GM21526 (cell line): ENCODE measurements at regions not wholly inside any gene's neighbourhood (a gene's known extent, or its start where the extent isn't known, plus 50 kb on each side); places are given as distances from the start of the nearest gene placed in this dataset.

Experiments
- ATAC-seq: cut with Tn5 transposase; IDR thresholded peaks from one replicate; pipeline ENCODE4 v1.9.1; 2021; ENCODE audit warnings: moderate library complexity; ENCODE audit not compliant: unreplicated experiment, low FRiP score

DNA sequence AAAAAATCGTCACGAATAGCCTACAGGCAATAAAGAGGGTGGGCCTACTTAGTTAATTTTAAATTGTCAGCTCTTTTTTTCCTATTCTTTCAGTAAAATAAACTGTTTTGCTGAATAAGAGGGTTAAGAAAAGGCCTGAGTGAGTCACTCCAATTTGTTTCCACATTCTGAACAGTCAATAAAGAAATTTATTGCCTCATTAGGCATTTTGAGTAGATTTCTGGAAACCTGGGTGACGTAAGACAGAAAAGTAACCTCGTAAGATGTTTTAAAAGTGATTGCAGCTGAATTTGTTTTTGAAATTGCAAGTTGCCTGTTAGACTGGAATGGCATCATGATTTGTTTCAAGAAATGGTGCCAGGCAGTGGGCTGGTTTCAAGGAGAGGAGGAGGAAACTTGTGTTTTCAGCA lies 439.3 kb downstream of the USP25 start:
- ATAC-seq: no peak

- no peak for ATAC-seq
Observed at GRCh38 chr21:16169779-16170178, 440.0 kb downstream of the USP25 start.

GRCh38 chr21:16176570-16176969 lies 446.8 kb downstream of the USP25 start:
- ATAC-seq: no peak

DNA sequence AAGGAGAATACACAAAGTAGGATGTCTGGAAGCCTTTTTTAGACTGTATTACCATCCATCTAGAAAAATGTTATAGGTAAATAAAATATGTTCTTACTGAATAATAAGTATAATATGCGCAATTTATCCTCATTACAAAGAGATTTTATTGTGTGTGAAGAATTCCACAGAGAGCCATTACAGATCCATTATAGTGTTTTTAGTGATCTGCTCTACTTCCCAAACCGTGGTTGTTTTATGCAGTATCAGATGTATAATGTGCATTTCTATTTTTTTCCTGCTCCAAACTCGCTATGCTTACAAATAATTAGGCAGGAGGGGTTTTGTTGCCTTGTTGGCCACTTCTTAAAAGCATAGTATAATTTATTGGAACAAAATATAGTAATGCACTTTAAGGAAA lies 447.8 kb downstream of the USP25 start:
- no peak for ATAC-seq

- no peak for ATAC-seq
Observed at GRCh38 chr21:16179773-16180172, 450.0 kb downstream of the USP25 start.

GRCh38 chr21:16180614-16181013 lies 450.8 kb downstream of the USP25 start:
- ATAC-seq: no peak

DNA sequence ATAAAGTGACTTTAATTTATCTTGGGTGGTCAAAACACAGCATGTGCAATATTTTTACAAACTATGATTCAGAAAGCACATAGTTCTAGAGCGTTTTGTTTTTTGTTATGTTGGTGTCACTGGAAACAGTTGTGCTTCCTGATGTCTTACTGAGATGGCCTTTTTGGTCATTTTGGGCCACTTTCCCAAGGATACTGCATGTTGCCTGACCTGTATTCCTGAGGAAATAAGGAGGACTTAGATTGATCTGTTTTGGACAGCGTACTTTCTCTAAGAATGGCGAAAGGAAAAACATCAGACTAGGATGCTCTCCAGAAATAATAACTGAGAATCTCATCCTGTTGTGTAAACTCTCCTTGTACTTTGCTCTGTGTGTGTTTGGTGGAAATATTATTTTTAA lies 451.2 kb downstream of the USP25 start:
- no peak for ATAC-seq

DNA sequence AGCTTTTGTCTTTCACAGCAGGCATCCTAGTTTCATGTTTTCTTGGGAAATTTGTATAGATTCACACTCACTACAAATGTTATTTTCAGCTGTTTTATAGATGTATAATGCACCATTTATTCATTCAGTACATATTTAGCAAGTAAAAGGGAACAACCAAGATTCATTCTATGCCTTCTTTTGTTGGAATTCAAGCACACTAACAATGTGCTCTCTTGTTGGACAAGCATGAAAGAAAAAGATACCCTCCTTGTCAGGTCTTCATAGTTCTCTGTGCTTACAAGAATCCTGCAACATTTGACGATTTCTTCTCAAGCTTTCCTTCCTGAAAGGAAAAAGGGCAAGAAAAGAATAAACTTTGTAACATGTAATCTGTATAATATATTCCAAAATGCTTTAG lies 456.0 kb downstream of the USP25 start:
- no peak for ATAC-seq

- ATAC-seq: no peak
Observed at GRCh38 chr21:16186742-16187141, 457.0 kb downstream of the USP25 start.

DNA sequence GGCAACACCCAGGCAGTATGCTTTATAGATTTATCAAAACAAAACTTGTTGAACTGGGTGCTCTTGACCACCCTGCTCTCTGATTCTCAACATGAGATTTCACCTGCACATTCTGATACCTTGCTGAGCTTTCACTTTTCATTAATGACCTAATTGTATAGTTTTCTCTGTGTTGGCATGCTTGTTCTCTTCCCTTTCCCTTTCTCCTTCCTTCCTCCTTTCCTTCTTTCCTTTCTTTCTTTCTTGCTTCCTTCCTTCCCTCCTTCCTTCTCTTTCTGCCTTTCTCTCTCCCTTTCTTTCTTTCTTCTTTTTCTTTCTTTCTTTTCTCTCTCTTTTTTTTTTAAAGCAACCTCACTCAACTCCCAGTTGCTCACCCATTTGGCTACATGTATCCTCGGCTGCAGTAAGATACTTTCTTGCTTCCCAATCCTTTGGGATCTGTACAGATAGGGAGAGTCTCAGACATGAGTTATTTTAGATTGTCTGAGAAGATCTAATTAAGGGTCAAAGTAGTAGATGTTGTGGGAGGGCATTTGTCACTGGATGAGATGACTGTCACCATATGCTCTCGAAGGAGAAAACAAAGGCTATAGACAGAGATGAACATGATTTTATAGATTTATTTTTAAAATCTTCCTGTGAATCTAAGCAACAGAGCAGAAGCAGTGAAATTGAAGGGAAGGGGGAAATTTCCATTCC lies 458.0 kb downstream of the USP25 start:
- no peak for ATAC-seq

DNA sequence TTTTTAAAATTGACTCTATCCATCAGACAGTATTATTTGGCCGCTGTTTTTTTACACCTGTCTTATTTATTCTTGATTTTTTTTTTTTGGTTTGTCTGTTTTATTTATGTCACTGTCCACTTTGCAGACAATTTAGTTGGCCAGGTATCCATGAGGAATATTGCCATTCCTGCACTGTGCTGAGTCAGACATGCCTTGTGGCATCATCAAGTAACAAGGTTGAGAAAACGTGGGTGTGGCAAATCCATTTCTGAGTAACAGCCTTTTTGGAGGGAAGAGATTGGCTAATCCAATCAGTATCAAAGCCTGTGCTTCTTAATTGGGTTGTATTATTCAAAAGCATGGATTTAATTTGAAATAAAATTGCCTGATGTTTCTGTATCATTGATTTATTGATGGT lies 463.1 kb downstream of the USP25 start:
- no peak for ATAC-seq

DNA sequence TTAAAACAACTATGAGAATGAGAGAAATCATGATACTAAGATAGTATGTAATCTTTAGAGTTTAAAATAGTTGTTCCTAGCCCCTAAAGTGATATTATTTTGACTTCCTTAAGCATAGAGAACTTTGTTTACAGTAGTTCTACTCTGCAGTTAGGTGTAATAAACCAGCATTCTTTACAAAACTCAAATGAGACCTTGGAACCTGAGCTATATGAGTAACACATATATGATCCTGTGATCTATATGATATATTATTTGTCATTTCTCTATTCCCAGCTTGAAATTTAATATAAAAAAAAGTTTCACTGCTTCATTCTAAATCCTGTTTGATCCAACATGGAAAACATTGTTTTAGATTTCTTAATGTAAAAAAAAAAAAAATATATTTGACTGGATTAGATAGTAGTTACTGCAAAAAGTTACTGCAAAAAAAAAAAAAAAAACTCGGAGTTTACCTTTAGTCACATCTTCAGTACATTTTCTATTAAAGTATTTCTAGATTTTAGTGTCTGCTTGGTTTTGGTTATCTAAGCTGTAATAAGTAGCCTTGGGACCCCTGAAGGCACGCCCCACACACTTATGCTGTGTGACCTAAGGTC lies 463.8 kb downstream of the USP25 start:
- ATAC-seq: no peak

- ATAC-seq: peak; percentile 58
Observed at GRCh38 chr21:16194095-16194787, 464.5 kb downstream of the USP25 start.

DNA sequence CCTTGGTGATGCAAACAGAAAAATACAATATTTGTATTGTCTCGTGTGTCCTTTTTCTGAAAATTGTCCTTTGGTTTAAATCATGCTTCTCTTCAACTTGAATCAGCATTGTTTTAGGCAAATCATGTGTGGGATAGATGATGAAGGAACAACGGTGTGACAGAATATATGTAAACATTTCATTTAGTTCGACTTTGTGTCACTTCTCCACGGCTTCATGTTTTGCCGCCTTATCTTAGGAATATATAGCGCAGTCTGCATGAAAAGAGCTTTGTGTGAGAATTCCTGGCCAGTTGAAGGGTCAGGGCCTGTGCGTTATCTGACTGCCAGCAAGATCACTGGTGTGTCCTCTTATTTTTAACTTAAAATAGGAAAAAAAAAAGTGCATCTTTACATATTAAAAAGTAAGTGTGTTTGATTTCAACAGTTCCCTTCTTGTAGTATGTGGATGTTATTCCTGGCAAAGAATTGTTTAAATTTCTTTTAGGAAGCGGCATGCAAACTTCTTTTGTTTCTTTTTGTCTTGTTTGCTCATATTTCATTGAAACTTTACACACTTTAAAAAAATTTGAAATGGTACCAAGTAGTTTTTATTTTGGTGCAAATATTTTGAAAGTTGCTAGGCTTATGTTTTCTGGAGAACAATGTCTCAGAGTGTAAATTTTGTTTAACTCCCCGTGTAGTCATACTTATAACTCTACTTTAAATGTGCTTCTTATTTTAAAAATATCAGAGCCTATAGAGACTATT lies 465.2 kb downstream of the USP25 start:
- no peak for ATAC-seq

DNA sequence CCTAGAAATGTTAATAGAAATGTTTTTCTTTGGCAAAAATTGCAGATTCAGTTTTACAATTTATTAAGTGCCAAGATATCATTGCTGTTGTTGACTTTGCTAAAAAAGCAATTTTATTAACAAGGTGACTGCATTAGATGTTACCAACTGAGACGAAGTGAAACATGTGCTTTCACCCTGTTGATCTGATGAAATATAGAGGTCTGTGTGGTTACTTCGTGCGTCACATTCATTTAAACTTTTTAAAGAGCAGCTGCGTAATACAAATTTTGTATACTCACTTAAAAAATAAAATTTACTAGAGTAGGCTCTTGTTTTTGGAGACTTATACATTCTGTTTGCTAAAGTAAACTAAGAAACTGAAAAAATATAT lies 465.7 kb downstream of the USP25 start:
- ATAC-seq: no peak

DNA sequence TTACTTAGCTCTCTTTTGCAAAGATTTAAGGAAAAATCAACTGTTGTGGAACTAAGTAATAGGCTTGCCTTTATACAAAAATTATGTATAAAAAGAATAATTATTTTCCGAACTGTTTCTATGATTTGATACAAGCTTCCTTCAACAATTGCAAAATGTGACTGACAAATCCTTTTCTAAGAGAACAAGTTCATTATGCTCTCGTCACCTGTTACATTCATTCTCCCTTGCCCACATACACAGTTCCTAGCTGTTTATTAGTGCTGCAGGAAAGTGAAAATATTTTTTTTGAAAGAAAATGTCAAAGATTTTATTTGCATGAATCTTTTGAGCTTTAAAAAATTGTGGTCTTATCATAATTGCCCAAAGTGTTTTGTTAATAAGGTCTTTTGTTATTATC lies 466.2 kb downstream of the USP25 start:
- no peak for ATAC-seq

DNA sequence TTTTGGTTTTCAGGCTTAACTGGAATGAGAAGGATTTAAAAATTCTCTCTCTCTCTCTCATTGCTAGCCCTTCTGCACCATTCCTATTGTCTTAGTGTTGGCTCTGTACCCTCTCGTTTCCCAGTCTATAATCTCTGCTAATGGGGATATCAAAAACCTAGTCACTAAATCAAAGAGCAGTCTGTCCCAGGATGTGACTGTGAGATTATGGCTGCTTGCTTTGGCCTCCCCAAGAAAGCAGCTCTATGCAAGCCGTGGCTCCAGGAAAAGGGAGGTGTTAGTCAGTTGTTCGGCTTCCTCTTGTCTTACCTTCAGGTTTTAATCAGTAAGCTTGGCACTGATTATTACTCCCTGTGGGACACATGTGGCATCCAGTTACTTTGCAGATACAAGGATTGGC lies 468.8 kb downstream of the USP25 start:
- no peak for ATAC-seq

- ATAC-seq: no peak
Observed at GRCh38 chr21:16199539-16199938, 469.8 kb downstream of the USP25 start.

- ATAC-seq: no peak
Observed at GRCh38 chr21:16201718-16202117, 471.9 kb downstream of the USP25 start.

- no peak for ATAC-seq
Observed at GRCh38 chr21:16205527-16205926, 475.7 kb downstream of the USP25 start.
